GM10266 (cell line): ENCODE measurements at regions not wholly inside any gene's neighbourhood (a gene's known extent, or its start where the extent isn't known, plus 50 kb on each side); places are given as distances from the start of the nearest gene placed in this dataset.

Source experiments
- DNase-seq: peaks from one replicate; pipeline ENCODE4 v3.0.0; 2012; ENCODE audit errors: extremely low spot score
- TF ChIP-seq, protein P1 (sequence below): IDR thresholded peaks from 2 replicates; pipeline ENCODE4 v1.5.1; 2012; ENCODE audit warnings: mild to moderate bottlenecking, low read depth; ENCODE audit not compliant: control insufficient read depth, insufficient read depth; ENCODE audit errors: missing control alignments

GRCh38 chr20:58162986-58163385 is 65.5 kb downstream of the ANKRD60 start:
- DNase-seq: no peak
- TF ChIP-seq, protein P1, sequence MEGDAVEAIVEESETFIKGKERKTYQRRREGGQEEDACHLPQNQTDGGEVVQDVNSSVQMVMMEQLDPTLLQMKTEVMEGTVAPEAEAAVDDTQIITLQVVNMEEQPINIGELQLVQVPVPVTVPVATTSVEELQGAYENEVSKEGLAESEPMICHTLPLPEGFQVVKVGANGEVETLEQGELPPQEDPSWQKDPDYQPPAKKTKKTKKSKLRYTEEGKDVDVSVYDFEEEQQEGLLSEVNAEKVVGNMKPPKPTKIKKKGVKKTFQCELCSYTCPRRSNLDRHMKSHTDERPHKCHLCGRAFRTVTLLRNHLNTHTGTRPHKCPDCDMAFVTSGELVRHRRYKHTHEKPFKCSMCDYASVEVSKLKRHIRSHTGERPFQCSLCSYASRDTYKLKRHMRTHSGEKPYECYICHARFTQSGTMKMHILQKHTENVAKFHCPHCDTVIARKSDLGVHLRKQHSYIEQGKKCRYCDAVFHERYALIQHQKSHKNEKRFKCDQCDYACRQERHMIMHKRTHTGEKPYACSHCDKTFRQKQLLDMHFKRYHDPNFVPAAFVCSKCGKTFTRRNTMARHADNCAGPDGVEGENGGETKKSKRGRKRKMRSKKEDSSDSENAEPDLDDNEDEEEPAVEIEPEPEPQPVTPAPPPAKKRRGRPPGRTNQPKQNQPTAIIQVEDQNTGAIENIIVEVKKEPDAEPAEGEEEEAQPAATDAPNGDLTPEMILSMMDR: no peak

- TF ChIP-seq, protein P1: no peak
- no peak for DNase-seq
These were observed 67.3 kb downstream of the ANKRD60 start for GRCh38 chr20:58161192-58161591.

- TF ChIP-seq, protein P1: no peak
- no peak for DNase-seq
These were observed 67.9 kb downstream of the ANKRD60 start for GRCh38 chr20:58160451-58161061.

GRCh38 chr20:58155148-58155925 is 73.1 kb downstream of the ANKRD60 start:
- TF ChIP-seq, protein P1: no peak
- no peak for DNase-seq

- TF ChIP-seq, protein P1: no peak
- no peak for DNase-seq
These were observed 74.3 kb downstream of the ANKRD60 start for GRCh38 chr20:58154113-58154512.

- TF ChIP-seq, protein P1: no peak
- DNase-seq: no peak
These were observed 75.3 kb downstream of the ANKRD60 start for GRCh38 chr20:58153121-58153520.

DNA sequence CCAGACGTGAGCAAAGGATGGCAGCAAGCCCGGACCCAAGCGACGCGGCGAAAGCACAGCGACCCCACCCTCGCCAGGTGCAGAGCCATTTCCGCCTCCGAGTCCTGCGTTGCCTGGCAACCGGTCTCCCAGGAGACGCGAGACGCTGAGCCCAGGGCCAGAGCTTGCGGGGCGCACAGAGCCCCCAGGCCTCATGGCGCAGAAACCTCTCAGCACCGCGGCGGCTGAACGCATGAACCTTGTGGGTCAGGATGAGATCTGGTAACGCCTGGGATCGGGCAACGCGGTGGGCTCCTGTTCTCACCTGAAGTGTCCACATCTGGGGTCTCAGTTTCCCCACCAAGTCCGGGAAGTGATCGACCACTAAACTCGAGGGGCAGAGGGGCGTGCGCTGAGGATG is 77.7 kb downstream of the ANKRD60 start:
- TF ChIP-seq, protein P1: no peak
- DNase-seq: no peak
